Natural killer cell (primary cell): ENCODE measurements at regions not wholly inside any gene's neighbourhood (a gene's known extent, or its start where the extent isn't known, plus 50 kb on each side); places are given as distances from the start of the nearest gene placed in this dataset.
"Not testable (repeated sequence)": the region's sequence is repeated elsewhere in the genome, so short reads cannot be mapped to it uniquely, and the experiment has no call there.

Source experiments
- ATAC-seq, 3 donors: fragments of 150-1000 bp in 2 of 3; fragments of 200-7000 bp in 1 of 3; cut with Tn5 transposase; 1 replicate in 1 of 3; 2 replicates in 2 of 3; pipeline ENCODE4 v1.10.0; 2021; ENCODE audit warnings: mild to moderate bottlenecking in 2 of 3, moderate library complexity in 2 of 3
- DNase-seq, 2 donors: peaks; one replicate each; pipeline versions ENCODE4 v3.0.0 to v3.0.0-alpha.2; 2013 to 2021; ENCODE audit warnings: mixed read lengths in 1 of 2
- H3K27ac ChIP-seq: one replicate; pipeline ENCODE4 v1.5.1; 2013; ENCODE audit warnings: mild to moderate bottlenecking, low read length
- H3K27me3 ChIP-seq: one replicate; pipeline ENCODE4 v1.6.1; 2013; ENCODE audit warnings: low read length; ENCODE audit not compliant: control insufficient read depth, insufficient read depth
- H3K36me3 ChIP-seq: one replicate; pipeline ENCODE4 v1.6.1; 2013; ENCODE audit warnings: low read length; ENCODE audit not compliant: control insufficient read depth, insufficient read depth
- H3K4me1 ChIP-seq: one replicate; pipeline ENCODE4 v1.6.1; 2013; ENCODE audit warnings: low read length; ENCODE audit not compliant: control insufficient read depth, insufficient read depth
- H3K4me3 ChIP-seq: one replicate; pipeline ENCODE4 v1.5.1; 2013; ENCODE audit warnings: low read length
- H3K9me3 ChIP-seq: one replicate; pipeline ENCODE4 v1.6.1; 2013; ENCODE audit warnings: low read length; ENCODE audit not compliant: control insufficient read depth, insufficient read depth
- H3K27ac Mint-ChIP-seq, 2 donors: one replicate each; pipeline ENCODE4 v1.8.0; 2022; ENCODE audit warnings: mild to moderate bottlenecking in 2 of 2, mixed read lengths in 2 of 2, moderate library complexity in 1 of 2
- H3K27me3 Mint-ChIP-seq, 2 donors: one replicate each; pipeline ENCODE4 v1.8.0; 2022; ENCODE audit warnings: low read depth in 2 of 2, mixed read lengths in 2 of 2
- H3K36me3 Mint-ChIP-seq: one replicate; pipeline ENCODE4 v1.8.0; 2022; ENCODE audit warnings: mixed read lengths
- H3K4me1 Mint-ChIP-seq, 2 donors: one replicate each; pipeline ENCODE4 v1.8.0; 2022; ENCODE audit warnings: mixed read lengths in 2 of 2
- H3K4me3 Mint-ChIP-seq: one replicate; pipeline ENCODE4 v1.8.0; 2022; ENCODE audit warnings: mild to moderate bottlenecking, moderate library complexity, mixed read lengths
- H3K9me3 Mint-ChIP-seq, 2 donors: one replicate each; pipeline ENCODE4 v1.8.0; 2022; ENCODE audit warnings: mixed read lengths in 2 of 2
- CTCF ChIP-seq: fragments of 200-600 bp; IDR thresholded peaks from one replicate; pipeline ENCODE4 v1.8.0; 2022; ENCODE audit warnings: antibody characterized with exemption
- WGBS: methylation state at CpG from one replicate; pipeline ENCODE4 v1.1.7; 2013; ENCODE audit warnings: missing lambda C conversion rate; ENCODE audit not compliant: insufficient coverage; 5-methylcytosine and 5-hydroxymethylcytosine counted together
- intact Hi-C: fragments of 100-400 bp; cut with micrococcal nuclease; formaldehyde crosslinking; loops from one replicate; pipeline ENCODE4 v1.14.2; 2022

- no peak overlapping the region for H3K4me3 ChIP-seq
- no peak overlapping the region for H3K27ac ChIP-seq
- intact Hi-C loops, result no loop called here
- no peak for TF ChIP-seq CTCF
- no peaks in the 10 kb centered on the region for H3K27me3 ChIP-seq
- Mint-ChIP-seq H3K4me1 (no peaks in the 10 kb centered on the region), H3K27ac (no peak overlapping the region), H3K9me3 (no peaks in the 10 kb centered on the region), H3K27me3 (no peaks in the 10 kb centered on the region), H3K4me3 (no peak overlapping the region), H3K36me3 (no peaks in the 10 kb centered on the region)
- no peak for DNase-seq
- no peak for ATAC-seq
- H3K36me3 ChIP-seq, result no peaks in the 10 kb centered on the region
- H3K9me3 ChIP-seq, result no peaks in the 10 kb centered on the region
- H3K4me1 ChIP-seq, result no peaks in the 10 kb centered on the region
Observed at GRCh38 chrX:138890491-138890890, 179.0 kb upstream of the FGF13 start.

- H3K36me3 ChIP-seq, result no peaks in the 10 kb centered on the region
- no peak for ATAC-seq
- no peak overlapping the region for H3K4me3 ChIP-seq
- no peaks in the 10 kb centered on the region for H3K27me3 Mint-ChIP-seq
- H3K4me3 Mint-ChIP-seq, result no peak overlapping the region
- intact Hi-C loops, result no loop called here
- H3K27ac ChIP-seq, result no peak overlapping the region
- H3K9me3 Mint-ChIP-seq, result peaks cover 0 to 2% of the 10 kb centered on the region in 2 donors
- no peaks in the 10 kb centered on the region for H3K27me3 ChIP-seq
- no peaks in the 10 kb centered on the region for H3K4me1 ChIP-seq
- no peaks in the 10 kb centered on the region for H3K4me1 Mint-ChIP-seq
- H3K36me3 Mint-ChIP-seq, result no peaks in the 10 kb centered on the region
- no peak for TF ChIP-seq CTCF
- H3K27ac Mint-ChIP-seq, result no peak overlapping the region
- no peaks in the 10 kb centered on the region for H3K9me3 ChIP-seq
- DNase-seq, result no peak
Observed at GRCh38 chrX:138889149-138889548, 177.6 kb upstream of the FGF13 start.

- Mint-ChIP-seq H3K27me3 (peaks cover 0 to 12% of the 10 kb centered on the region in 2 donors), H3K4me1 (no peaks in the 10 kb centered on the region), H3K4me3 (no peak overlapping the region), H3K36me3 (no peaks in the 10 kb centered on the region), H3K9me3 (peaks cover 0 to 2% of the 10 kb centered on the region in 2 donors), H3K27ac (no peak overlapping the region)
- H3K9me3 ChIP-seq, result no peaks in the 10 kb centered on the region
- ATAC-seq (no peak), DNase-seq (no peak)
- 85% methylated on average over 1 of the region's 2 CpGs for WGBS
- H3K4me1 ChIP-seq, result no peaks in the 10 kb centered on the region
- intact Hi-C loops, result no loop called here
- H3K4me3 ChIP-seq, result no peak overlapping the region
- H3K36me3 ChIP-seq, result no peaks in the 10 kb centered on the region
- H3K27ac ChIP-seq, result no peak overlapping the region
- TF ChIP-seq CTCF, result no peak
- H3K27me3 ChIP-seq, result no peaks in the 10 kb centered on the region
Observed at GRCh38 chrX:138886769-138887168, 175.3 kb upstream of the FGF13 start.

GRCh38 chrX:138885886-138886285 lies 174.4 kb upstream of the FGF13 start:
- H3K36me3 Mint-ChIP-seq, result no peaks in the 10 kb centered on the region
- WGBS, result 67% methylated on average over 1 of the region's 6 CpGs
- peaks cover 0 to 2% of the 10 kb centered on the region in 2 donors for H3K9me3 Mint-ChIP-seq
- H3K4me3 Mint-ChIP-seq, result no peak overlapping the region
- ATAC-seq (no peak), DNase-seq (no peak)
- H3K27me3 Mint-ChIP-seq, result peaks cover 0 to 12% of the 10 kb centered on the region in 2 donors
- Histone ChIP-seq H3K36me3 (no peaks in the 10 kb centered on the region), H3K27ac (no peak overlapping the region), H3K4me1 (no peaks in the 10 kb centered on the region), H3K9me3 (no peaks in the 10 kb centered on the region), H3K27me3 (no peaks in the 10 kb centered on the region), H3K4me3 (no peak overlapping the region)
- no peak for TF ChIP-seq CTCF
- intact Hi-C loops, result no loop called here
- no peak overlapping the region for H3K27ac Mint-ChIP-seq
- H3K4me1 Mint-ChIP-seq, result no peaks in the 10 kb centered on the region

- intact Hi-C loops, H3K4me1 ChIP-seq, H3K4me3 Mint-ChIP-seq, H3K9me3 ChIP-seq, H3K4me3 ChIP-seq, H3K27ac ChIP-seq, H3K27me3 ChIP-seq, H3K36me3 Mint-ChIP-seq, H3K9me3 Mint-ChIP-seq, ATAC-seq, H3K4me1 Mint-ChIP-seq, H3K36me3 ChIP-seq, DNase-seq, H3K27ac Mint-ChIP-seq: not testable (repeated sequence)
- H3K27me3 Mint-ChIP-seq, result peaks cover 0 to 12% of the 10 kb centered on the region in 2 donors
- 67% methylated on average over 1 of the region's 4 CpGs for WGBS
Observed at GRCh38 chrX:138880293-138880692, 168.8 kb upstream of the FGF13 start.
